Activated CD8-positive, alpha-beta memory T cell treated with anti-CD3 and anti-CD28 coated beads, Interleukin-2, amount 50 U/mL, for 48 hours (primary cell): ENCODE measurements at regions not wholly inside any gene's neighbourhood (a gene's known extent, or its start where the extent isn't known, plus 50 kb on each side); places are given as distances from the start of the nearest gene placed in this dataset.
"Not testable (repeated sequence)": the region's sequence is repeated elsewhere in the genome, so short reads cannot be mapped to it uniquely, and the experiment has no call there.

Experiments
- DNase-seq: peaks from one replicate; pipeline ENCODE4 v3.0.0-alpha.2; 2020

GRCh38 chr3:164080208-164080607 lies 998.1 kb downstream of the SI start:
- DNase-seq: no peak

GRCh38 chr3:164064298-164064697 lies 1014.0 kb downstream of the SI start:
- no peak for DNase-seq

- DNase-seq: no peak
Measured at GRCh38 chr3:164060923-164061322, 1017.4 kb downstream of the SI start.

- no peak for DNase-seq
Measured at GRCh38 chr3:164049847-164050246, 1028.4 kb downstream of the SI start.

GRCh38 chr3:164048451-164048850 lies 1029.8 kb downstream of the SI start:
- DNase-seq: no peak

GRCh38 chr3:164040991-164041390 lies 1037.3 kb downstream of the SI start:
- no peak for DNase-seq

GRCh38 chr3:164030194-164030593 lies 1048.1 kb downstream of the SI start:
- DNase-seq: no peak

GRCh38 chr3:164024786-164025185 lies 1053.5 kb downstream of the SI start:
- DNase-seq: no peak

GRCh38 chr3:164023480-164023879 lies 1054.8 kb downstream of the SI start:
- no peak for DNase-seq

GRCh38 chr3:164018500-164018899 lies 1059.8 kb downstream of the SI start:
- DNase-seq: no peak

- no peak for DNase-seq
Measured at GRCh38 chr3:164007765-164008164, 1070.5 kb downstream of the SI start.

- DNase-seq: no peak
Measured at GRCh38 chr3:164004205-164004604, 1074.1 kb downstream of the SI start.

- DNase-seq: not testable (repeated sequence)
Measured at GRCh38 chr3:164003016-164003415, 1075.3 kb downstream of the SI start.

GRCh38 chr3:163983940-163984339 lies 1094.4 kb downstream of the SI start:
- DNase-seq: no peak

- DNase-seq: no peak
Measured at GRCh38 chr3:163971861-163972260, 1106.4 kb downstream of the SI start.

- no peak for DNase-seq
Measured at GRCh38 chr3:163957072-163957471, 1121.2 kb downstream of the SI start.

GRCh38 chr3:163953526-163953925 lies 1124.8 kb downstream of the SI start:
- DNase-seq: no peak

GRCh38 chr3:163952499-163952898 lies 1125.8 kb downstream of the SI start:
- DNase-seq: no peak

GRCh38 chr3:163951397-163951987 lies 1126.8 kb downstream of the SI start:
- DNase-seq: no peak

GRCh38 chr3:163946785-163947184 lies 1131.5 kb downstream of the SI start:
- DNase-seq: no peak

GRCh38 chr3:163943664-163944063 lies 1134.6 kb downstream of the SI start:
- DNase-seq: no peak

- no peak for DNase-seq
Measured at GRCh38 chr3:163939926-163940325, 1138.4 kb downstream of the SI start.

GRCh38 chr3:163936543-163936942 lies 1141.8 kb downstream of the SI start:
- DNase-seq: no peak

GRCh38 chr3:163935411-163935810 lies 1142.9 kb downstream of the SI start:
- DNase-seq: no peak

GRCh38 chr3:163929069-163929652 lies 1149.1 kb downstream of the SI start:
- DNase-seq: no peak
